Ecto neural progenitor cell (in vitro differentiated cells): ENCODE measurements at regions not wholly inside any gene's neighbourhood (a gene's known extent, or its start where the extent isn't known, plus 50 kb on each side); places are given as distances from the start of the nearest gene placed in this dataset.

Experiments used
- DNase-seq: peaks from one replicate; pipeline ENCODE4 v3.0.0-alpha.2; 2018; ENCODE audit warnings: low spot score

DNA sequence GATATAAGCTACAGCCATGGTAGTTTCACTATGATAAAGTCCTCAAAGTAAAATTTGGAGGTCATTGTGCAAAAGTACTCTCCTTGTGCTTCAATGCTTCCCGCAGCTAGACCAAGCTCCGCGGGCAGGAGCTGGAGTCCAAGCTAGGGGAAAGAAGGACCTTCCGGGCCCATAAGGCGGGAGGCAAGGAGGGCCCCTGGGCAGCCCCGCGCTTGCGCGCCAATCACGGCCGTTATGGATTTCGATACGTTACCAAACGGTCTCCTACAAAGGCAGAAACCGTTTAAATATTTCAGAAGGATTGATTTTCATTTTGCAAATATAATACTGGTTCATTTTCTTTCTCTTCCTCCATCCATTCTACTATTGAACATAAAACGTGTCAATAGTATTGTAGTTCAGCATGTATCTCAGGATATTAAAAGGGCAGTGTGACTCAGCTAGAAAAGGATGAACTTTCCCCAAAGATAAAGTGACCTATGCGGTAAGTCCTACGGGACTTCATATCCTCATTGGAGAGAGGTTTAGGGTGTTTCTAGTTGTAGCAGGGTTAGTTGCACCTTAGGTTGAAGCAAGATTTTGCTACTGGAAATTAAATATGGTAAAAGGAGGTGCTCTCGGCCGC lies 128.0 kb downstream of the KIF20B start:
- DNase-seq = no peak

DNA sequence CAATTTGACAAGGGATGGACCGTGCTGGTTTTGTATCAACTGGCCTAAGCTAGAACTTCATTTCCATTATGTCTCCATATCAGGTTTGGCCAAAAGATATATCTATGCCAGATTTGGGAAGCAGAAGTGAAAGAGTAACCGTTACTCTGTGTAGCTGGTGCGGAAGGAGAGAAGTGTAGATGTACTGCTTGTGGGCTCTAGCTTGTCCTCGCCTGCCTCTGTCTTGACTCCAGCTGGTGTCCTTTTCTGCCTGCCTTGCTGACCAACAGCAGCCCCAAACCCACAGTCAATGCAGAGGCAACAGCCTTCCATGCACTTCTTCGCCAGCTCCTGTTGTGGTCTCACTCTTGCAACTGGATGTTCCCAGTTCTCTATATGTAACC lies 128.5 kb downstream of the KIF20B start:
- no peak for DNase-seq

DNA sequence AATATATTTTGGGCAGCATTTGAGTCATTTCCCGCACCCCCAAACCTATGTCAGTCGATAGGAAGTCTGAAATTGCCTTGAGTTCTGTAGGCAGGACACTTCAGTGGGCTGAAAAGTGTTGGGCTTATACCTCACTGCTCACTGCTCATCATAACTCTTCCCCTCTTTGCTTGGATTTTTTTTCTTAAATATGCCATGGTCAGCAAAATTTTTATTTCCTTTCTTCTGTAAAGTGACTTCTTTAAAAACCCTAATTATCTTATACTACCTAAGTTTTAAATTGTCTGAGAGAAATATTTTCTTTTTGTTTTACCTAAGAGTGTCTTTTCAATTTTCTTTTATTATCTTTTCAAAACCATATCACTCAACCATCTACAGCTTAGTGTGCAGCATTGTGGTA lies 129.2 kb downstream of the KIF20B start:
- DNase-seq = no peak

DNA sequence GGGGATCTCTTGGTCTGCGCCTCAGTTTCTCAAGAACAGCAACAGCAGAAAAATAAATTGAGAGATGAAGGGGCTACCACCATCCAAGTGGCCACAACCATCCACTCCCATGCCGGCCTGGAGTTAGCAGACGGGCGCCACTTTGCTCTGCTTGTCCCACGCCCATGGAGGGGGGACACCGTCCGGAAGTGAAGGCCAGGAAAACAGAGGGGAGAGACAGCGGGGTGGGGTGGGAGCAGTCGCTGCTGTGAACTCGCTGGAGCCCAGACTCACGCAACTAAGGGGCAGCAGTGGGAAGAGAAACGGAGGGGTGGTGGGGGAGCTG lies 135.4 kb downstream of the KIF20B start:
- no peak for DNase-seq

DNA sequence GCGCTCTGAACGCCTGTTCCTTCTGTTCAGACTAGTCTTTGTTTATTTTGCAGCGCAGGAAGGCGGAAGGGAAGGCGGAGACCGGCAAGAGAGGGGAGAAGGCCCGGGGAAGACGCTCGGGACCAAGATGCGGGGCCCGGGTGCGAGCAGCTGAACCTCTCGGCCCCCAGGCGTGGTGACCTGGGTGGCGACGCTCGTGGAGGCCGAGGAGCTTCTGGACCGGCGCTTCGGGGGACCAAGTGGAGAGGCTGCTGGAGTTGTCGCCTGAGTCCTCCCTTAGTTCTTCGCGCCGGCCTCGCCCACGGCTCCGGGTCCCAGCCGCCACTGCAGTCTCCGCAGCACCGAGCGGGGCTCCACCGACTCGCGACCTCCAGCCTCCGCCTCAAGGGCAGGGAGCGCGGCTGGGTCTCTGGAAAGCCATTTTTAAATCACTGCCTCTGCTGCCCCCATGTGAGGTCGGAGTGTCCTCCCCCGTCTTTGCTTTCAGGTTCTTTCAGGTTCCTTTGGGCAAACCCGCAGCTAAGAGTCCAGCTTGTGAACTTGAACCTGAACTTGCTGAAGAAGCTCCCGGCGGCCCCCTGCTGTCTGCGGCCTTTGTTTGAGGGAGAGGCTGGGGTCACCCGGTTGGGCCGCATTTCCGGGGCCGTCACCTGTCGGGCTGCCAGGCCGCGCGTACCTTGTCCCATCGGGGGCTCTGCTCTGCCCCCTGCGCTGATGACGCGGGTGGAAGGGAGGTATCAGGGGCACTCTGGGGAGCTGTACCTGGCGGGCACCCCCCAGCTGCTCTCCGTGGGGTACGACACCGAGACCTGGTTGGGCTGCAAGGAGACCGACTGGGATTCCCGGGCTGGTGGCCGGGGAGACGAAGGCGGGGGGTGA lies 136.0 kb downstream of the KIF20B start:
- DNase-seq = no peak

DNA sequence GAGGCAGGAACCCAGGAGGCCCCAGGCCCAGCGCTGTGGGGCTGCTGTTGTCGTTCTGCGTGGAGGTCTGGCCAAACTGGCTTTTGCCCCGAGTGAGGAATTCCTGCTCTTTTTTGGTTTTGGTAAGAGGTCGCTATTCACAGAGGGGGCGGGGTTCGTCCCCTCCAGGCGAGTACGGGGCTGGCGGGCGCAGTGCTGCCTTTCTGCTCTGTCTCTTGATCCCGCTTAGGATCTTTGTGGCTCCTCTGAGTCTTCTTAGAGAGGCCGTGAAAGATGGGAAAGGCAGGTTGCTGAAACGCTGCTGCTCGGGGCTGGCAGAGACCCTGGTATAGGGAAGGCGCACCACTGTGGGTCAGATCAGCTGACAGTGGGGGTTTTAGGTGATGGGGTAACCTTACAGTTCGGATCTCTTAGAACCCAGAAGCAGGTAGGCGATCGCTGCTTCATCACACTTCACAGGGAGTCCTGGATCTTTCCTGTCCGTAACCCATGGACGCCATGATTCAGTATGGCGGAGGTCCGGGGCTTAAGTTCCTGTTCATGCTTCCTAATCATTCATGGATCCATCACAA lies 136.7 kb downstream of the KIF20B start:
- no peak for DNase-seq

DNA sequence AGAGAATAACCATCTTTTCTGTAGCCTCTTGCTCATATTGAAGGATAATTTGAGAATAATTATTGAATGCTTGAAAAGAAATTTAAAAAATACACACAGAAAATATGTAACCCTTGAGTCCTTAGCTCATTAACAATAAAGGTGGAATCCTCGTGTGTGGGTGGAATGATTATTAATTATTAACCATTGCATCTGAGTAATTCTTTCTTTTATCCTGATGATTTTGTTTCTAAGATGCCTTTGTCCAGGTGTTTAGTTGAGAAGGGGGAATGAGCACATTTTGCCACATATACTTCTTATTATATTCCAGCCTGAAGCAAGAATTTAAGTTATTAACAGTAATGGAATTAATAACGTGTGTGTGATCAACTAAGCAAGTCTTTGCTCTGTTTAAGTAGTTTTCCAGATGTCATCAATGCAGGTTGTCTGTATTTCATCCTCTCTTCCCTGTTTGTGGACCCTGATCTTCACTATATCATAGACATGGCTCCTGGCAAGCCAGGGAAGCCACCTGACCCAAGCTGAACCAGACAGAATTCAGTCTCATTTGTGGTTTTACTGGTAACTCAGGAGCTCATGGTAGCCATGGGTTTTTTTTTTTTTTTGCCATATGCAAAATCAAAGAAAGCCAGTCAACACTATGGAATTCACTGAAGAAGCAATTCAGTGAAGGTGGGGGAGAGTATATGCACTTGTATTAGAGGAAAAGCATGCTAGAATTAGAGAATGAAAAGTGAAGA lies 144.3 kb downstream of the KIF20B start:
- no peak for DNase-seq

DNA sequence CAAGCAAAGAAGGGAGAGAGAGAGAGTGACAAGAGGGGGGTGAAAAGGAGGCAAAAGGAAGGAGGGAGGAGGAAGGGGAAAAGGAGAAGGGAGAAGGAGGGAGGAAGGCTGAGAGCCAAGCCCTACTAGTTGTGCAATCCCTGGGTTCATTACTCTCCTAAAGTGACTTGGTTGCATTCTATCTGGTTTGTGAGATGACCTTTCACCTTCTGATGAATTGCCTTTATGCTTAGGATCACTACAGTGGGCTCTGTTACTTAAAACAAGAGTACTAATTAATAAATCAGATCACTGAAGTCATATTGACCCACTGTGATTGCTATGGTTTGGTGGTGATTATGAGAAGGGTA lies 144.9 kb downstream of the KIF20B start:
- DNase-seq = no peak

DNA sequence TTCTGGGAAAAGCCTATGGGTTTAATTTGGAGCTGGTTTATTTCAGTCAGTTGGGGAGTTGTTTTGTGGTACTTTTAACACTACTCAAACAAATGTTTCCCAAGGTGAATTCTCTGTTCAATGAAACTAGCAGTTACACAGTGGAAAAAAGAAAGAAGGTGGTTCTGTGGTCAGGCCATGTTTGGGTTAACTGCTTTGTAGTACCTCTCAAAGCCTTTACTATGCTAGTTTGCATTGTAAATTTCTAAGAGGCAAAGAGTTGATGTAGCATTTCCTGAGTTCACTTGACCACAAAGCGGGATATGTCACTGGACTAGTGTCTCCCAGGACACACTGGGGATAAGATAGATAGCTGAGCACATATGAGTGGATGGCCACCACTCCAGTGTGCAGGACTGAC lies 145.4 kb downstream of the KIF20B start:
- DNase-seq = no peak

DNA sequence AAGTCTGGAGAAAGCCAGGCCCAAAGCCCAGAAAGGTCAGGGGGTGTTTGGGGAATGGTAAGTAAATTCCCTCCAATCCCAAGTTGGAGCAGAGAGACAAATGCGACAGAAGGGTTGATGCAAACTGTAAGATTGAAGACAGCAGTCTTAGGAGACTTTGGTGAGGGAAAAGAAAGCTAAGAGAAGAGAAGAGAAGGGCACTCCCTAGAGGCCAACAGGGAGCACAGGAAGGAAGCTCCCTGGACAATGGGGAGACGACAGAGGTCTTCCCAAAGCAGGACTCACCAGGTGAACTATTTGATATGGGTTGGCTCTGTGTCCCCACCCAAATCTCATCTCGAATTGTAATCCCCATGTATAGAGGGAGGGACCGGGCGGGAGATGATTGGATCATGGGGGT lies 151.5 kb downstream of the KIF20B start:
- no peak for DNase-seq

DNA sequence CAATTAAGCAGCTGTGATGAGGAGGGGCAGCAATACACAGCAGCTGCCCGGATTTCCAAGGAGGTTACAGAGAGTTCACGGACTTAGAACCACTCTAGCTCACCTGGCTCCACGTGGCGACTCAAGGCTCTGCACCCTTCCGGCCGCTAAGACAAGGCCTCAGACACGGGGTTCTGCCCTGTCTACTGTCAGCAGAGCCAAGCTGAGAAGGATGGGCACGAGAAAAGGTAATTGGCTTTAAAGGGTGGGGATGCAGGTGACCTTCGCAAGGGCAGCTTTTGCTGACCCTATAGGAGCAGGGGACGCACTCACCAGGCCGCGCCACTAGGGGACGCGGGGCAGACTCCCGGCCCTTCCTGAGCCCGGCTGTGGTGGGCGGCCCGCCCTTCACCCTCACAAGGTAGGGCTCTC lies 152.4 kb downstream of the KIF20B start:
- DNase-seq = peak; percentile 64

DNA sequence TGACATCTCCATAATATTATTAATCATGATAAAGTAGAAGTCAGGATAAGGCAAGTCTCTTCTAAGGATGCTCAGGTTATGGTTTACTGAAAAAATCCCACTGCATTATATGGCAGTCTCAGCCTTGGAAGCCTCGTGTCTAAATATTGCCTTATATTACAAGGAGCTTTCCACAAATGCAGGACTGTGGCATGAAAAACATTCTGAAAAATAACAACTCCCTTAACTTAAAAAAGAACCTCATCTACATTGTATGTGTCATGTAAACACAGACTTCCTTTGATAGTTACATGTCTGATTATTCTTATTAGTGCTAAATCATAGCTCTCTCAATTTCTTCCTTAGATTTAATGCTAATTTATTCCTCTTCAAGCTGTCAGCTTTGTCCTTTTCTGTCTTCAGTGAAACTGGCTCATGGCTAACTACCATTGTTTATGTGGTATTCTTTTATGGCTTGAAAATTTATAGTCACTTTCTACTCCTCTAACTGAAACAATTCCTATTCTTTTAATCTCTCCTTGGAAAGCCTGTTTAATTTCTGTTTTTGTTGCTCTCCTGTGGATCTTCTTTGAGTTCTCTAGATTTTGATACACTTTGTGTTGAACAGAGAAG lies 156.1 kb downstream of the KIF20B start:
- no peak for DNase-seq

DNA sequence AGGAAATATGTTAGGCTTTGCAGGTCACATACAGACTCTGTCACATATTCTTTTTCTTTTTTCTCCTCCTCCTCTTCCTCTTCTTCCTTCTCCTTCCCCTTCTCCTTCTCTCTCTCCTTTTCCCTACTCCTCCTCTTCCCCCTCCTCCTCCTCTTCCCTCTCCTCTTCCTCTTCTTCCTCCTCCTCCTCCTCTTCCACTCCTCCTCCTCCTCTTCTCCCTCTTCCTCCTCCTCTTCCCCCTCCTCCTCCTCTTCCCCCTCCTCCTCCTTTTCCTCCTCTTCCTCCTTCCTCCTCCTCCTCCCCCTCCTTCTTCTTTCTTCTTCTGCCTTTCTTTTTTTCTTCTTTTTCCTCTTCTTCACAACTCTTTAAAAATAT lies 159.8 kb downstream of the KIF20B start:
- no peak for DNase-seq

DNA sequence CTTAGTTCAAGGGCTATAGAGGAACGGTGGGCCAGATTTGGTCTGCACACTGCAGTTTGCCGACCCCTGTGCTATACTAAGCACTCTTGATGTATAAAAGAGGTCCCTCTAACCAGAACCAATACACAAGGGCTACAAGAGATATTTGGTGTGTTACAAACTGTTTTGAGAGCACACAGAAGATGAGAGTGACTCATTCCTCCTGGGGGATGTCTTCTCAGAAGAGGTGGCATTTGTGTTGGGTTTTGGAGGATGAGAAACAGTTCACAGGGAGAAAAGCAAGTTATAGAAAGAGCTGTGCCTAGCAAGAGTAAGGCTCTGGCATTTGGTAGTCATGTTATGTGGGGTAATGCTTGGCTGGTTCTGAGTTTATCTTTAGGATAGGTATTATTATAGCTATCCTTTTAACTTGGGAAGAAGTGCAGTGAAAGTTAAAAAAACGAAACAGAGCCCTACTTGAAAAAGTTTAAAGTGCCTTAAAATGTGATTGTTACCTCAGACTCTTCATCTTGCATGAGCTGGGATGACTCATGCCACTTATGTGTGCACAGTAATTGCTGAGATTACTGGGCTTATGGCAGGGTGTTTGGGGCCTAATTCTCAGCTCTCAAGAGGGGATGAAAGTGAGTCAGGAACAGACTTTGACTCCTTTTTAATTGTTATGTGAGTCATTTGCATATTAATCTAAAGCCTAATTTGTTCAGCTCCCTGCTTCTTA lies 160.4 kb downstream of the KIF20B start:
- DNase-seq = no peak

DNA sequence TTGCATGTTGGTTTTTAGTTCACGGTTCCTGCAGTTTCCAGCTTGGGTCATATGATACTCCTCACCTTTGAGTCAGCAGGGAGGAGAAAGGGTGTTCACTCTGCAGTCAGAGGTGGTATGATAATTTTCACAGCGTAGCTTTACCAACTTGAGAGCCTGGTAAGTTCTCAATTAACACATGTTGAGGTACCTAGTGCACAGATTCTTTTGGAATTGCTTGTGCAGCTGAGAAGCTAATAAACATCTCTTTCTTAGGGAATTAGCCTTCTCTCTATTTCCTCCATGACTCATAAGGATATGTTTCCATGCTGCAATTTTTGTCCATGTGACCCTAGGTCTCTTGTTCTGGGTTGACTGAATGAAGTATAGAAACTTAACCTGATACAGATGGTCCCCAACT lies 166.6 kb downstream of the KIF20B start:
- no peak for DNase-seq

DNA sequence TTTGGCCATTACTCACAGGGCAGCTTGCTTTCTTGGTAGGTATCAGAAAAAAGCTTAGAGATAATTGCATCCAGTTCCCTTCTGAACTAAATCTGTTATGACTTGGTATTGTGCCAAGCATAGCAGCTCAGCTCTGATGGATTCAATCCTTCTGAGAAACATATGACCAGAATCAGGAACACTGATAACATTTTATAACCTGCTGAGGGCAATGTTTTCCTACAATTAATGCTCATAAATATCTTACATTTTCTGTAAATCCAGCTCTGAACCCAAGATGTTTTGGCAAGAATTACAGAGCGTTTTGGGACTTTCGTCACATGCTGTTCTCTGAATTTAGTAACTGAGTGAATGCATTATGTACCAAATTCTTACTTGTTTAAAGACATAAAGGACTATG lies 167.8 kb downstream of the KIF20B start:
- DNase-seq = no peak

DNA sequence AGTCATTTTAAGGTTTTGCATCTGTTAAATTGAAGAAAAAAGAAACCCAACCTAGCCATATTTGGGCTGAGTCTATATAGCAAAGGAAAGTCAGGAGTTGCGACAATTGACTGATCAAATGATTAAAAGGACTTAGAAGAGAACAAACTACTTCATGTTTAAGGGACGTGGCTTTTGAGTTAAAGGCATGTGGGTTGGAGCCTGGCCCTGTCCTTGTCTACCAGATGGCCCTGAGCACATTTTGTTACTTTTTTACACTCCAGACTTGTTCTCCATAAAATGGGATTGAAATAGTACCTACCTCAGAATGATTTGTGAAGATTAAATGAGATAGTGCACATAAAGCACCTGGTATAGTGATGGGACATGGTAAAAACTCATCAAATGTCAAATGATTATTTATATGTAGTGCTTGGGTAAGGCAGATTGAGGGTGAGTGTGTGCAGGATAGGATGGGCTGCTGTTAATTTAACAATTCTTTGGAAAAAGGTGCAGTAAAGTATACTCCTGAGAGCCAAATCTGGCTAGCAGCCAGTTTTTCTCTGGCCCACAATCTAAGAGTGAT lies 168.3 kb downstream of the KIF20B start:
- DNase-seq = no peak

DNA sequence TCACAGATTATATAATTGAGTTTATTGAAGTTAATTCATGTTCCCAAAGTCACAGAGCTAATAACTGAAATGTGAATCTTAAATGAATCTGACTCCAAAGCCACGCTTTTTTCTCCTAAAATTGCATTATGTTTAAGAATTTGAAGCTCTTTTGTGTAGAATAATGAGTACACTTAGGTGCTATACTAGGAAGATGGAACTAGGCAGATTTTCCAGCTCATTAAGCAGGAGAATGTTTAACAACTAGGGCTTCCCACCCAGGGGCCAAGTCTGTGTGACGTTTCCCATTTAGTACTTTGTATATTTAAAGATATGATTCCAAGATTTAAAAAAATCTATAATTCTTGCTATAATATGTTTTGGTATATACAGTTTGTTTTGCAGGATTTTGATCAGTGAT lies 169.5 kb downstream of the KIF20B start:
- DNase-seq = no peak

DNA sequence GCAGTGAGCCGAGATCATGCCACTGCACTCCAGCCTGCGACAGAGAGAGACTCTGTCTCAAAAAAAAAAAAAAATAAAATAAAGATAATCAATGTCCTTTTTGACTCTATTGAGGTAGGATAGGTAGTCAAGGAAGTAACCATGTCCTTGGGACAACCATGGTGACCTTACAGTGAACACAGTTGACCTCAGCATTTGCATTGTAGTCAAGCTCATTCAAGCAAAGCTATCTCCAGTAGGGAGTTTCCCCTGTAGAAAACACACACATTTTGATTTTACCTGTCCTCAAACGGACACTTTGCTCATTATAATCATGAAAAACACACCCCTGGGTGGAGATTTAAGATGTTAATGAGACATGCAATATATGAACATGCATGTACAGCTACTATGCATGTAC lies 171.7 kb downstream of the KIF20B start:
- DNase-seq = no peak

DNA sequence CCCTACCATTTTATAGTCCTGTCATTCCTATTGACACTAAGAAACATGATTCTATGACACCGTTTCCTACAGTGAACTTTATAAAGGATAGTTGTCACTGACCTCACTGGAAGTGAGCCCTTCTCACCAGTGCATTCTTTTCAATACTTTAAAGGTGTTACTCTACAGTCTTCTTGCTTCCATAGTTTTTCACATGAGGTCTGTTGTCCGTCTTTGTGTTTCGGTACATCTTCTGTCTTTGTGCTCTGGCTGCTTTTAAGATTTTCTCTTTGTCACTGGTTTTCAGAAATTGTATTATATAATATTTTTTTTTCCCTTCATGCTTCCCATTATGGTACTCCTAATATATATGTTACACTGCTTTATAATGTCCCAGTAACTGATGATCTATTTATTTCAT lies 174.2 kb downstream of the KIF20B start:
- DNase-seq = no peak

DNA sequence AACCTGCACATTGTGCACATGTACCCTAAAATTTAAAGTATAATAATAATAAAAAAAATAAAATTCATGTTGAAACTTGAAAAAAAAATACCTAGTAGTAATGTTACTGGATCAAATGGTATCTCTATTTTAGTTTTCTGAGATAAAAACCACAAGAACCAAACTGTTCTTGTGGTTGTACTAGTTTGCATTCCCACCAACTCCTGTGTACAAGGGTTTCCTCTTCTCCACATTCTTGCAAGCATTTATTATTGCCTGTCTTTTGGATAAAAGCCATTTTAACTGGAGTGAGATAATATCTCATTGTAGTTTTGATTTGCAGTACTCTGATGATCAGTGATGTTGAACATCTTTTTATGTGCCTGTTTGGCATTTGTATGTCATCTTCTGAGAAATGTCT lies 177.7 kb downstream of the KIF20B start:
- no peak for DNase-seq

DNA sequence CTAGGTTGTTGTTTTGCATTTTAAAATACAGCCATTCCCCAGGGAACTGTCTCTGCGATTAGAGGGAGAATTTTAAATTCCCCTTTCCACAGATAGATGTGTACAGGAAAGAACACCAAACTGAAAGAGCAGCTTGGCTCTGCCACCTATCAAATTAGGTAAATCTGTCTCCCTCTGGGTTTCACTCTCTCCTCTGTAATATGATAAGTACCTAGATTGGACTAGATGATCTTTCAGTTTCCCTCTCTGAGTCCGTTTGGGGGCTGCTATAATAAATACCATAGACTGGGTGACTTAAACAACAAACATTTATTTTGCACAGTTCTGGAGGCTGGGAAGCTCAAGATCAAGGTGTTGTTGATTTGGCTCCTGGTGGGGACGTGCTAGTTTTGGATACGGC lies 186.0 kb downstream of the KIF20B start:
- DNase-seq = no peak
